Medulla oblongata (tissue), 1 donor: ENCODE measurements at regions not wholly inside any gene's neighbourhood (a gene's known extent, or its start where the extent isn't known, plus 50 kb on each side); places are given as distances from the start of the nearest gene placed in this dataset.

Experiments used
- DNase-seq: peaks from one replicate; pipeline ENCODE4 v3.0.0-alpha.2; 2015; ENCODE audit errors: extremely low spot score

GRCh38 chr20:60993433-60994044, 258.5 kb upstream of the CDH4 start:
- DNase-seq, result no peak

- no peak for DNase-seq
Measured at GRCh38 chr20:60999250-60999649, 252.8 kb upstream of the CDH4 start.

GRCh38 chr20:61002090-61002489, 250.0 kb upstream of the CDH4 start:
- no peak for DNase-seq

- DNase-seq, result no peak
Measured at GRCh38 chr20:61014491-61014890, 237.6 kb upstream of the CDH4 start.

- no peak for DNase-seq
Measured at GRCh38 chr20:61015602-61016001, 236.5 kb upstream of the CDH4 start.

- DNase-seq, result no peak
Measured at GRCh38 chr20:61019322-61019721, 232.7 kb upstream of the CDH4 start.

GRCh38 chr20:61023612-61024011, 228.4 kb upstream of the CDH4 start:
- DNase-seq, result no peak

GRCh38 chr20:61024390-61024789, 227.7 kb upstream of the CDH4 start:
- DNase-seq, result no peak

GRCh38 chr20:61025536-61025935, 226.5 kb upstream of the CDH4 start:
- DNase-seq, result no peak

GRCh38 chr20:61026173-61026572, 225.9 kb upstream of the CDH4 start:
- no peak for DNase-seq

GRCh38 chr20:61026731-61027130, 225.3 kb upstream of the CDH4 start:
- no peak for DNase-seq

- no peak for DNase-seq
Measured at GRCh38 chr20:61027218-61027617, 224.8 kb upstream of the CDH4 start.

- no peak for DNase-seq
Measured at GRCh38 chr20:61030130-61030529, 221.9 kb upstream of the CDH4 start.

- DNase-seq, result no peak
Measured at GRCh38 chr20:61031101-61031830, 220.8 kb upstream of the CDH4 start.

GRCh38 chr20:61037498-61037897, 214.6 kb upstream of the CDH4 start:
- DNase-seq, result no peak

GRCh38 chr20:61041481-61041880, 210.6 kb upstream of the CDH4 start:
- DNase-seq, result no peak

GRCh38 chr20:61042506-61043385, 209.3 kb upstream of the CDH4 start:
- DNase-seq, result no peak

GRCh38 chr20:61043681-61044080, 208.4 kb upstream of the CDH4 start:
- DNase-seq, result no peak

- DNase-seq, result no peak
Measured at GRCh38 chr20:61044499-61044898, 207.6 kb upstream of the CDH4 start.

- DNase-seq, result no peak
Measured at GRCh38 chr20:61045091-61045490, 207.0 kb upstream of the CDH4 start.

- DNase-seq, result no peak
Measured at GRCh38 chr20:61045876-61046585, 206.0 kb upstream of the CDH4 start.

GRCh38 chr20:61046721-61047351, 205.2 kb upstream of the CDH4 start:
- no peak for DNase-seq
